Omental fat pad (tissue), 3 donors: ENCODE measurements at regions not wholly inside any gene's neighbourhood (a gene's known extent, or its start where the extent isn't known, plus 50 kb on each side); places are given as distances from the start of the nearest gene placed in this dataset.

Experiments
- ATAC-seq: fragments of 150-250 bp; one replicate; pipeline ENCODE4 v1.9.1; 2016; ENCODE audit warnings: mild to moderate bottlenecking, moderate library complexity; ENCODE audit not compliant: low FRiP score
- DNase-seq: peaks from one replicate; pipeline ENCODE4 v3.0.0-alpha.2; 2019; ENCODE audit warnings: low spot score
- TF ChIP-seq, protein P1 (sequence below), 3 donors: fragments of 450-650 bp; IDR thresholded peaks; one replicate each; pipeline ENCODE4 v1.5.1; 2016 to 2017; ENCODE audit warnings: antibody characterized with exemption in 3 of 3, mild to moderate bottlenecking in 3 of 3, moderate library complexity in 2 of 3

DNA sequence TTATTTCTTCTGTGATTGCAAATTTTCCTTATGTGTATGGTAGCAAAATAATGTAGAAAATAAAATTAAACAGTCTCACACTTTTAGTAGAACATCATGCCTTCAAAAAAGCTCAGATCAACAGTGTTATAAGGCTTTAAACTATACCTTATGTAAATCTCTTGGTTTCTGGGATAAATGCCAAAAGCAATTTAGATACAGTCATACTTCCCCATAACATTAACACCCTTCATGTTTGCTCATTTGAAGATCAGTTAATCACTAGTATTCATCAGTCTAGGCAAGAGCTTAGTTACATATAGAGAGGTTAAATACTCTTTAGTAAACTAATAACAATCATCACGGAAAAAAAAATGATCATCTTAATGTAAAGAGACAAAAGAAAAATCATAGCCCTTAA lies 421.8 kb upstream of the ANO3 start:
- no peak for DNase-seq
- TF ChIP-seq, protein P1, sequence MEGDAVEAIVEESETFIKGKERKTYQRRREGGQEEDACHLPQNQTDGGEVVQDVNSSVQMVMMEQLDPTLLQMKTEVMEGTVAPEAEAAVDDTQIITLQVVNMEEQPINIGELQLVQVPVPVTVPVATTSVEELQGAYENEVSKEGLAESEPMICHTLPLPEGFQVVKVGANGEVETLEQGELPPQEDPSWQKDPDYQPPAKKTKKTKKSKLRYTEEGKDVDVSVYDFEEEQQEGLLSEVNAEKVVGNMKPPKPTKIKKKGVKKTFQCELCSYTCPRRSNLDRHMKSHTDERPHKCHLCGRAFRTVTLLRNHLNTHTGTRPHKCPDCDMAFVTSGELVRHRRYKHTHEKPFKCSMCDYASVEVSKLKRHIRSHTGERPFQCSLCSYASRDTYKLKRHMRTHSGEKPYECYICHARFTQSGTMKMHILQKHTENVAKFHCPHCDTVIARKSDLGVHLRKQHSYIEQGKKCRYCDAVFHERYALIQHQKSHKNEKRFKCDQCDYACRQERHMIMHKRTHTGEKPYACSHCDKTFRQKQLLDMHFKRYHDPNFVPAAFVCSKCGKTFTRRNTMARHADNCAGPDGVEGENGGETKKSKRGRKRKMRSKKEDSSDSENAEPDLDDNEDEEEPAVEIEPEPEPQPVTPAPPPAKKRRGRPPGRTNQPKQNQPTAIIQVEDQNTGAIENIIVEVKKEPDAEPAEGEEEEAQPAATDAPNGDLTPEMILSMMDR (IDR thresholded peaks at IDR 0.05), result no peak
- no peak for ATAC-seq

GRCh38 chr11:25920356-25920755 lies 411.6 kb upstream of the ANO3 start:
- TF ChIP-seq, protein P1 (IDR thresholded peaks at IDR 0.05), result no peak
- ATAC-seq, result no peak
- no peak for DNase-seq

GRCh38 chr11:25924586-25924985 lies 407.3 kb upstream of the ANO3 start:
- no peak for ATAC-seq
- TF ChIP-seq, protein P1 (IDR thresholded peaks at IDR 0.05), result no peak
- no peak for DNase-seq

DNA sequence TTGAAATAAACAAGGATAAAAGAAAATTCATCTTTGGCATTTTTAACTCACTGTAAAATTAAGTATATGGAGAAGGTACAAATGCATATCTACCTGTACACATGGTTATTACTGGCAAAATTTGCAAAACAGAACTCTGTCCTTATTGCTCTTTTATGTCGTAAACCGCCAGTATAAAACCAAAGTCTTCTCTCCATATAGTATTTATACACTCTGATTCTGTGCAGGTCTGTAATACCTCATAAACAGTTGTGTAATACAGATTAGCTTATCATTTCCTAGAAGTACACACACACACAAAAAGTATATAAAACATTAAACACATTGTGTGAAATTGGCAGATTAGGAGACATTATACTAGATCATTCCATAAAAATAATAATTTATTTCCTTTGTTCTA lies 406.6 kb upstream of the ANO3 start:
- ATAC-seq, result no peak
- TF ChIP-seq, protein P1 (IDR thresholded peaks at IDR 0.05), result no peak
- DNase-seq, result no peak

GRCh38 chr11:25927411-25927953 lies 404.4 kb upstream of the ANO3 start:
- TF ChIP-seq, protein P1 (IDR thresholded peaks at IDR 0.05), result no peak
- ATAC-seq (no peak), DNase-seq (no peak)

GRCh38 chr11:25928076-25928475 lies 403.9 kb upstream of the ANO3 start:
- ATAC-seq, result no peak
- no peak for DNase-seq
- TF ChIP-seq, protein P1 (IDR thresholded peaks at IDR 0.05), result no peak

DNA sequence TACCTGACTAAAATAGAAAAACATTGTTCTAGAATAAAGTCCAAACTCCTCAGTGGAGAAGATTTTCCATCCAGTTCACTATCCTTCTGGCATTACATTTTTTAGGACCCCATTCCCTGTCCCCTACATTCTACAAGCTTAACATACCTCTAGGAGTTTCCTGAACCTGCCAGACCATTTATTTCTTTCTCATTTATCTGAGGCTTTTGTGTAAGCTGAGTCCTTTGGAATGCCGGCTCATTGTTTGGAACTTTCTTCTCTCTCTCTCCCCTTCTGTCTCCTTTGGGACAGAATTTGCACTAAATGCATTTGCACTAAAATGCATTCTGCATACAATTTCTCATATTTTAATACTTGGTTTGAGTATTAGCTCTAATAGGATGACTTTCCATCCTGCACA lies 393.0 kb upstream of the ANO3 start:
- no peak for DNase-seq
- TF ChIP-seq, protein P1 (IDR thresholded peaks at IDR 0.05), result no peak
- ATAC-seq, result no peak
